ENCODE measurements at regions not wholly inside any gene's neighbourhood (a gene's known extent, or its start where the extent isn't known, plus 50 kb on each side); places are given as distances from the start of the nearest gene placed in this dataset.

GRCh38 chr2:22199994-22200393 lies 1076.2 kb downstream of the TDRD15 start:
- H3K14ac ChIP-seq (replicated peaks; ENCODE audit: low read depth, low read length): no peak overlapping the region
- in situ Hi-C loops (cut with MboI; ENCODE audit: low sequenced_read_pairs) (no loop called here), intact Hi-C loops (cut with micrococcal nuclease) (no loop called here), dilution Hi-C loops (cut with HindIII; ENCODE audit: low sequenced_read_pairs, unreplicated experiment) (no loop called here)
- no peak overlapping the region for H3K56ac ChIP-seq (ENCODE audit: extremely low read depth, insufficient read depth, low read length)
- H3K9ac ChIP-seq (ENCODE audit: low read depth, low read length): no peak overlapping the region
- POLR2A ChIA-PET (ENCODE audit: unreplicated experiment): no interaction called here
- no peaks in the 10 kb centered on the region for H3K4me1 ChIP-seq (ENCODE audit: control insufficient read depth, insufficient read depth, low read length)
- no peak overlapping the region for H3K4ac ChIP-seq (ENCODE audit: low read depth, low read length)
- no TSS peak for BruUV-seq (replicated peaks)
- H2BK15ac ChIP-seq (ENCODE audit: low read depth, low read length): no peak overlapping the region
- H4K8ac ChIP-seq (ENCODE audit: low read depth in 2 of 2, low read length in 2 of 2): no peak overlapping the region
- H4K91ac ChIP-seq (ENCODE audit: insufficient read depth, low read depth, low read length): no peak overlapping the region
- no peaks in the 10 kb centered on the region for H3K9me1 ChIP-seq (ENCODE audit: insufficient read depth, low read length)
- H2AK9ac ChIP-seq (replicated peaks; ENCODE audit: low read depth, low read length, poor library complexity): no peak overlapping the region
- H3K9me3 ChIP-seq (ENCODE audit: control insufficient read depth, insufficient read depth, low read length): no peaks in the 10 kb centered on the region
- H2BK120ac ChIP-seq (ENCODE audit: low read depth, low read length): no peak overlapping the region
- no peak overlapping the region for H2AK5ac ChIP-seq (ENCODE audit: low read depth, low read length)
- H3K36me3 ChIP-seq (ENCODE audit: control insufficient read depth, insufficient read depth, low read length): no peaks in the 10 kb centered on the region
- ATAC-seq (ENCODE audit: low read depth) (no peak), DNase-seq (no peak)
- no peak overlapping the region for H4K5ac ChIP-seq (ENCODE audit: low read depth, low read length)
- no peak for TF ChIP-seq POLR2A (IDR thresholded peaks at IDR 0.05; ENCODE audit: low read depth, low read length)
- TF ChIP-seq CEBPB (IDR thresholded peaks at IDR 0.05; ENCODE audit: low read depth, low read length): no peak
- no peak for TF ChIP-seq CTCF (conservative IDR thresholded peaks at IDR 0.05; ENCODE audit: low read depth, low read length)
- TF ChIP-seq RAD21 (IDR thresholded peaks at IDR 0.05; ENCODE audit: low read length): no peak
- H2BK5ac ChIP-seq (ENCODE audit: low read depth, low read length, poor library complexity, severe bottlenecking): no peak overlapping the region
- H3K23ac ChIP-seq (ENCODE audit: low read depth, low read length): no peak overlapping the region
- no peaks in the 10 kb centered on the region for H3K27me3 ChIP-seq (ENCODE audit: control insufficient read depth, insufficient read depth, low read length)
- no peak overlapping the region for H3K27ac ChIP-seq (ENCODE audit: insufficient read depth, low read length)
- H3K4me3 ChIP-seq (ENCODE audit: insufficient read depth, low read depth, low read length): no peak overlapping the region
- H3K79me1 ChIP-seq (ENCODE audit: low read depth in 1 of 2, low read length in 2 of 2): no peaks in the 10 kb centered on the region
- no peak overlapping the region for H3K4me2 ChIP-seq (ENCODE audit: low read depth, low read length)
- CTCF ChIA-PET: no interaction called here
- H2AFZ ChIP-seq (replicated peaks; ENCODE audit: low read length, poor library complexity): no peak overlapping the region
- no peak overlapping the region for H2BK20ac ChIP-seq (ENCODE audit: low read depth, low read length)
- no peak overlapping the region for H3K18ac ChIP-seq (ENCODE audit: low read depth, low read length)
- no peaks in the 10 kb centered on the region for H4K20me1 ChIP-seq (ENCODE audit: insufficient read depth, low read length)

Measured in IMR-90 (cell line).